ENCODE measurements at regions not wholly inside any gene's neighbourhood (a gene's known extent, or its start where the extent isn't known, plus 50 kb on each side); places are given as distances from the start of the nearest gene placed in this dataset.

DNA sequence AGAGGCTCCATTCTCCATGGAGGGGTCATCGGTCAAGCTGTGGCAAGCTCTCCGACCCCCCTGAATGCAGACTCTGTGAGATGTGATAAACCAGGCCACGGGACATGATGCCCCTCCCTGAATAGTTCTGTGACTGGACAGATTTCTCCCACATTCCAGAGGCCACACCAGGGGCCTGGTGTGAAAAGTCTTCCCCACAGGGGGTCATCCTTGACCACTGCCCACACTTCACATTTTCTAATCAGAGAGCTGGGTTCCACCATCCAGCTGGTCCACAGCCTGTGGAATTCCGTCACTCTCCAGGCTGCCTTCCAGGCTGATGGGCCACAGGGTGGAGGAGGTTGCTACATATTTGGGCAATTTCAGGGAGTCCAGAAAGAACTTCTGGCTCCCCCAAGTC lies 51.3 kb upstream of the CYRIA start:
- no peak for DNase-seq

DNA sequence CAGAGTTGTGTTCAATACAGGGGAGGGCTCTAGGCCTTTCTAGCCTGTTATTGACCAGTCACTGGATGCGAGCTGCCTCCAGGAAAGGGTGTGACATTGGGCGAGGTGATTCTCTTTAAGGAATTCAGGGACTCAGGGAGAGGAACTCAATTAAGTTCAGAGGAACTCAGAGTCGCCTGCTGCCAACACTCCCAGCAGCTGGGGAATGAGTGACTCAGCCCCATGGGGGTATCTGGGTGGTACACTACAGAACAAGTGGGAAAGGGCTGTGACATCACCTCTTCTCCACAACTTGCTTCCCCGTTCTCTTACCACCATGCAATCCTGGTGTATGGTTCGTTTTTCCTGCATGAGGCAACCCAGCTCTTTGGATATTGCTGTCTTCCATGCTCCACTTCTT lies 50.4 kb upstream of the CYRIA start:
- DNase-seq, result no peak

Data from retina (tissue), 1 donor.